PC-9 (cell line): ENCODE measurements at regions not wholly inside any gene's neighbourhood (a gene's known extent, or its start where the extent isn't known, plus 50 kb on each side); places are given as distances from the start of the nearest gene placed in this dataset.

Experiments
- BruUV-seq: library from RNA; stranded (reverse); fragments of 400-500 nt; replicated peaks from 2 replicates; lab custom pipeline; 2021; lab: Mats Ljungman, UMichigan
- CTCF ChIA-PET: fragments of 300-600 bp; sonication (Branson Sonifier 250); formaldehyde crosslinking; loops from one replicate; lab custom pipeline; 2022; ENCODE audit warnings: antibody characterized with exemption; lab: Charles Lee
- POLR2A ChIA-PET: fragments of 300-600 bp; sonication (Branson Sonifier 250); formaldehyde crosslinking; loops from one replicate; lab custom pipeline; 2022; ENCODE audit warnings: antibody characterized with exemption; ENCODE audit not compliant: unreplicated experiment; lab: Charles Lee
- DNase-seq, 2 experiments: peaks; one replicate each; pipeline versions ENCODE4 v3.0.0 to v3.0.0-alpha.2; 2015 to 2022; ENCODE audit warnings: mixed read lengths in 1 of 2
- H2AFZ ChIP-seq: fragments of 200-600 bp; sonication (generic); 2 replicates; pipeline ENCODE4 v1.8.1; 2017; ENCODE audit warnings: antibody characterized with exemption
- H3F3A ChIP-seq: fragments of 200-600 bp; sonication (generic); 2 replicates; pipeline ENCODE4 v1.8.1; 2017; ENCODE audit warnings: antibody characterized with exemption, mild to moderate bottlenecking, low read depth; ENCODE audit not compliant: insufficient read depth
- H3K27ac ChIP-seq: fragments of 200-600 bp; sonication (generic); 2 replicates; pipeline ENCODE4 v1.6.1; 2016; ENCODE audit warnings: mixed run types
- H3K27me3 ChIP-seq: fragments of 200-600 bp; sonication (generic); 2 replicates; pipeline ENCODE4 v1.6.1; 2016; ENCODE audit warnings: low read depth, mixed run types; ENCODE audit not compliant: insufficient read depth
- H3K36me3 ChIP-seq: fragments of 200-600 bp; sonication (generic); 2 replicates; pipeline ENCODE4 v1.6.1; 2016; ENCODE audit warnings: low read depth, mixed run types
- H3K4me1 ChIP-seq: fragments of 200-600 bp; sonication (generic); replicated peaks from 2 replicates; pipeline ENCODE4 v1.6.1; 2016; ENCODE audit warnings: mixed run types; ENCODE audit not compliant: insufficient read depth
- H3K4me2 ChIP-seq: fragments of 200-600 bp; sonication (generic); 2 replicates; pipeline ENCODE4 v1.6.1; 2017; ENCODE audit warnings: mixed run types
- H3K4me3 ChIP-seq: fragments of 200-600 bp; sonication (generic); 2 replicates; pipeline ENCODE4 v1.6.1; 2016; ENCODE audit warnings: mixed run types
- H3K79me2 ChIP-seq: fragments of 200-600 bp; sonication (generic); 2 replicates; pipeline ENCODE4 v1.6.1; 2017; ENCODE audit warnings: low read depth, mixed run types
- H3K9me2 ChIP-seq: fragments of 200-600 bp; sonication (generic); 2 replicates; pipeline ENCODE4 v1.8.1; 2017; ENCODE audit warnings: mild to moderate bottlenecking; ENCODE audit not compliant: insufficient read depth
- H3K9me3 ChIP-seq: fragments of 200-600 bp; sonication (generic); 2 replicates; pipeline ENCODE4 v1.8.1; 2016; ENCODE audit warnings: low read depth; ENCODE audit not compliant: insufficient read depth
- H4K20me1 ChIP-seq: fragments of 200-600 bp; sonication (generic); 2 replicates; pipeline ENCODE4 v1.8.1; 2017; ENCODE audit not compliant: insufficient read depth
- CTCF ChIP-seq: fragments of 200-600 bp; sonication (generic); conservative IDR thresholded peaks from 2 replicates; pipeline ENCODE4 v1.6.1; 2017; ENCODE audit warnings: mixed run types, antibody characterized with exemption, mild to moderate bottlenecking, moderate library complexity
- EZH2 ChIP-seq: fragments of 200-600 bp; sonication (generic); IDR thresholded peaks from 2 replicates; pipeline ENCODE4 v1.8.0; 2017; ENCODE audit warnings: antibody characterized with exemption, low read depth
- intact Hi-C: fragments of 100-400 bp; cut with micrococcal nuclease; formaldehyde crosslinking; loops from one replicate; pipeline ENCODE4 v1.10.0; 2022; ENCODE audit not compliant: unreplicated experiment

GRCh38 chr14:89065879-89066278 is 241.4 kb downstream of the TTC8 start:
- no peaks in the 10 kb centered on the region for H3F3A ChIP-seq
- no peaks in the 10 kb centered on the region for H3K36me3 ChIP-seq
- CTCF ChIA-PET: no interaction called here
- no peak overlapping the region for H3K27ac ChIP-seq
- H3K9me3 ChIP-seq: no peaks in the 10 kb centered on the region
- no peak for DNase-seq
- no peaks in the 10 kb centered on the region for H3K4me1 ChIP-seq
- POLR2A ChIA-PET: no interaction called here
- intact Hi-C loops: no loop called here
- no TSS peak for BruUV-seq
- 0 out of 2 replicates have a peak, but pooled peaks cover 5% of the 10 kb centered on the region for H3K27me3 ChIP-seq
- H3K9me2 ChIP-seq: no peaks in the 10 kb centered on the region
- H3K4me3 ChIP-seq: no peak overlapping the region
- H3K79me2 ChIP-seq: no peaks in the 10 kb centered on the region
- no peak overlapping the region for H3K4me2 ChIP-seq
- H2AFZ ChIP-seq: no peak overlapping the region
- H4K20me1 ChIP-seq: no peaks in the 10 kb centered on the region
- TF ChIP-seq EZH2 (no peak), CTCF (no peak)

GRCh38 chr14:89067293-89067972 is 243.0 kb downstream of the TTC8 start:
- Histone ChIP-seq H3K36me3 (no peaks in the 10 kb centered on the region), H3K4me2 (no peak overlapping the region), H3K4me1 (no peaks in the 10 kb centered on the region), H3F3A (no peaks in the 10 kb centered on the region), H3K4me3 (no peak overlapping the region), H3K27me3 (0 out of 2 replicates have a peak, but pooled peaks cover 10% of the 10 kb centered on the region), H3K9me3 (no peaks in the 10 kb centered on the region), H3K79me2 (no peaks in the 10 kb centered on the region), H3K9me2 (no peaks in the 10 kb centered on the region), H2AFZ (no peak overlapping the region), H4K20me1 (no peaks in the 10 kb centered on the region), H3K27ac (no peak overlapping the region)
- no TSS peak for BruUV-seq
- no peak for TF ChIP-seq CTCF
- no peak for TF ChIP-seq EZH2
- POLR2A ChIA-PET: no interaction called here
- CTCF ChIA-PET: no interaction called here
- intact Hi-C loops: no loop called here
- no peak for DNase-seq

- Histone ChIP-seq H3K79me2 (no peaks in the 10 kb centered on the region), H4K20me1 (no peaks in the 10 kb centered on the region), H2AFZ (no peak overlapping the region), H3K4me1 (no peaks in the 10 kb centered on the region), H3K27me3 (peaks cover 46% of the 10 kb centered on the region), H3K27ac (no peak overlapping the region), H3F3A (no peaks in the 10 kb centered on the region), H3K9me2 (no peaks in the 10 kb centered on the region), H3K9me3 (no peaks in the 10 kb centered on the region), H3K4me3 (no peak overlapping the region), H3K36me3 (no peaks in the 10 kb centered on the region), H3K4me2 (no peak overlapping the region)
- CTCF ChIA-PET: no interaction called here
- TF ChIP-seq CTCF (no peak), EZH2 (no peak)
- no peak for DNase-seq
- no TSS peak for BruUV-seq
- POLR2A ChIA-PET: no interaction called here
- intact Hi-C loops: no loop called here
Observed at GRCh38 chr14:89078021-89078795, 253.8 kb downstream of the TTC8 start.
